ENCODE measurements at regions not wholly inside any gene's neighbourhood (a gene's known extent, or its start where the extent isn't known, plus 50 kb on each side); places are given as distances from the start of the nearest gene placed in this dataset.
"Not testable (repeated sequence)": the region's sequence is repeated elsewhere in the genome, so short reads cannot be mapped to it uniquely, and the experiment has no call there.

DNA sequence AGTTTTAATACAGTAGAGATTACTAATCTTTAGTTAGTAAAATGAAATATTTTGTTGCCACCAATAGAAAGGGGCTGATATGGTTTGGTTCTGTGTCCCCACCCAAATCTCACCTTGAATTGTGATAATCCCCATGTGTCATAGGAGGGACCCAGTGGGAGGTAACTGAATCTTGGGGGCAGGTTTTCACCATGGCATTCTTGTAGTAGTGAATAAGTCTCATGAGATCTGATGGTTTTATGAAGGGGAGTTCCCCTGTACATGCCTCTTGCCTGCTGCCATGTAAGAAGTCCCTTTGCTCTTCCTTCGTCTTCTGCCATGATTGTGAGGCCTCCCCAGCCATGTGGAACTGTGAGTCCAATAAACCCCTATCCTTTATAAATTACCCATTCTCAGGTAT is 285.9 kb downstream of the BCL2L11 start:
- not testable (repeated sequence) for DNase-seq

DNA sequence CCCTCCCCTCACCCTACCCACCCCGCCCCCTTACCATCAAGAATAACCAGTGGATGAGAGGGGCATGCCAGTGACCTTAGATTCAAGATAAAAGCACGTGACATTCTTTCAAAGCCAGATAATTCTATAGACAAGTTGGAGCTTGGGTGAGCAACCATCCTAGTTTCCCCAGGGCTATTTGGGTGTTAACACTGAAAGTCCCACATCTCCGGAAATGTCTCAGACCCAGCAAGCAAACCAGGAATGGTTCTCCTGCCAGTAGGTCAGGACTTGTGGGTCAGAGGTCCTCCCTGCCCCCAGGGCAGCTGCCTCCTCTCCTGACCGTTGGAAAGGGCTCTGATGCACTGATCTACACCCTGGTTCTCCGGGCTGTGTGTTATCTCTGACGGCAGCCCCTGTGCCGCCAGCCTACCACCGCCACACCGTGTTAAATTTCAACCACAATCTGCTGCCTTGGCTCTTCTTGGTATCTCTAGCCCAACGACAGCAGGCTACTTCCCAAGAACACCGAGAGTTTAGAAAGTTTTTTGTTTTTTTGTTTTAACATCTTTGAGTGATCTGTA is 287.0 kb downstream of the BCL2L11 start:
- DNase-seq, result not testable (repeated sequence)

DNA sequence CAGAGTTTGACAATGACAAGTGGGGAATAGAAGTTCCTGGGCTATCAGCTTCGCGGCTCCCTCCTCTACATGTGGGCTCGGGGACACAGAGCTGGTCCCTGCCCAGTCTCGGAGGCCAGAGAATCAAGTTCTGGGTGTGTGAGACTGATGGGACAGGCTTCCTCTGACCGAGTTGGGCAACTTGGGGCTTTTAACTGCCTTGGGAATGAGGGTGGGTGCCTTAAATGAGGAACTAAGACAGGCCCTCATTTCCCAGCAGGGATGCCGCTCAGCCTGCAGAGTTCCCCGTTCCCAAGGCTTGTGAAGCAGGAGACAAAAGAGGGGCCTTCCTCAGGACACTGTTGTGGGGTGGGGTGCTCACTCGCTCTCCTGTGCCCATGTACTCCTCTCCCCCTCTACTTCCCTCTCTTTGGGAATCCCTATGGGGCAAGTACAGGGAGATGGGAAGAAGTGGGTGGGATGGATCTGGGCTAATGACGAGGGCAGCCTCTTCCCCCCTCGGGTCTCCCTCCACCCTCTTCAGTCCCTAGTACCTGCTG is 290.2 kb downstream of the BCL2L11 start:
- not testable (repeated sequence) for DNase-seq

DNA sequence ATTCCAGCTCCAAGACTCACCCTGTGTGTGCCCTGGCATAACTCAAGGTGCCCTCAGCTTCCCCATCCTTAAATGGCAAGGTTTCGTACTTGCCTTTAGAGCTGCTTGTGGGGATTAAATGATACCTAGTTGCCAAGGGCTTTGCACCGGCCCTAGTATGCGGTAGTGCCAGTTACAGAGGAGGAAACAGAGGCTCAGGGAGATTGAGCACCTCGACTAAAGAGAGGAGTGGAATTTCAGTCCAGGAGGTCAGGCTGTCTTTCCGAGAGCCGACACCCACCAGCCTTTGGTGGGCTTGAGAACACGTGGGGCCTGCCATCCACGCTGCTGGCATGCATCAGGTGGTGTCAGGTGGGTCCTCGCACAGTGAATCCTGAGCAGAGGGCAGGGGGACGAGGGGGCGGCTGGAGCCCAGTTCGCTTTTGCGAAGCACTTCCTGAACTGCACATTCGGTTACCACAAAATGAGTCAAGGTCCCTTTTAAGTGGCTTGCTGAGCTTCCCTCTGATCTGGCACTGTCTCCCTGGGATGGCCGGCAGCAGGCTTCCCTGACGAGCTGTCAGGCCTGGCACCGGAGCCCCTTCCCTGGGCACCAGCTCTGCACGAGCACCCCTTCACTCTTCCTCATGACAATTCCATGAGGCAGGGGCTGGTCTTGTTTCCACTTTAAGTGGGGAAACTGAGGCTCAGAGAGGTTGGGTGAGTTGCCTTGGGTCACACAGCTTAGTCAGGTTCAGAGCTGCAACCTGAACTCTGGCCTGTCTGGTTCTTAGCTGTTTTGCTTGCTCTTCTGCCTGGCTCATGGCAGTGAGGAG is 291.4 kb downstream of the BCL2L11 start:
- not testable (repeated sequence) for DNase-seq

DNA sequence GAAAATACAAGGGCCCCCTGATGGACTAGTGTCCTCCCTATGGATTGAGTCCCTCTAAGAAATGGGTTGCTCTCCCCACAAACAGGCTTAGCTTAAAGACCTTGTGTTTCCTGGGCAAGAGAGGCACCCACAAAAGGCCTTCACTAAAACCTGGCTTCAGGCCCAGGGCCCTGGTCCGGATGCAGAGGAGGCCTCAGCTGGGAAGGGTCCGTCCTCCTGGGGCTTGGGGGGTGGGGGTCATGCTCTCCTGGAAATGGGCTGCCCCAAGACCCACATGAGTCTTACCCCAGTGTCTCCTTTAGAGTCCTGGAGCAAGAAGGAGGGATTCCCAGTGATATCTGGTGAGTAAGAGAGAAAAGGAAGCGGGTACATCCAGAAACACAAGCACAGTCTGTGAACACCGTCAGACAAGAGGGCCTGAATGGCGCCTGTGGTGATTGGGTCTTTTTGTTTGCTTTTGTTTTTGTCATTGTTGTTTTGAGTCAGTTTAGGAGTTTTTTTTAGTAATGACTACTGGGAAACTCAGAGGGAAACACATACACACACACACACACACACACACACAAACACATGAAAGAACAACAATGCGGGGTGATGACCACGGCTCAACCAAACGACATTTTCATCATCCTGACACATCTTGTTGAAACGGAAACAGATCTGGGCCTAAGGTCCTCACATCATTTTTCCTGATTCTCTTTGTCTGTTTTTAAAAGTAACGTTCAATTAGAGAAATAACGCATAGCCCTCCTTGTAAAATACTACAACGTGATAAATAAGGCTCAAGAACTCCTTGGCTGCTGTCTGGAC is 292.3 kb downstream of the BCL2L11 start:
- DNase-seq, result not testable (repeated sequence)

DNA sequence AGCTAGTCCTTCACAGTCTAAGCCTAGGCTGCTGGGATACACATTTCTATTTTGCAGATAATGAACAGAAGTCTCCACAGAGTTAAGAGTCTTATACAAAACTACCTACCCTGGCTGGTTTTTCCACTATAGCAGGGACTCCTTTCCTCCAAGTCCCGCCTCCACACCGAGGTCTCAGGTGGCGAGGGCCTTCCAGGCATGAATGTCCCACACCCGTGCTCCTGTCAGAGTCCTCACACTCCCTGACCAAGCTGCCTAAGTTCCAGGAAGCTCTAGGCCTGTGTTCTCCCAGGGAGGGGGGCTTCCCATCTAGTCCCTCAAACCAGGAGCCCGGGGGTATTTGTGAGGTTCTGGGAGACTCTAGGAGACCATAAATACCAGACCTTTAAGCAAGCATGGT is 293.2 kb downstream of the BCL2L11 start:
- DNase-seq, result not testable (repeated sequence)

DNA sequence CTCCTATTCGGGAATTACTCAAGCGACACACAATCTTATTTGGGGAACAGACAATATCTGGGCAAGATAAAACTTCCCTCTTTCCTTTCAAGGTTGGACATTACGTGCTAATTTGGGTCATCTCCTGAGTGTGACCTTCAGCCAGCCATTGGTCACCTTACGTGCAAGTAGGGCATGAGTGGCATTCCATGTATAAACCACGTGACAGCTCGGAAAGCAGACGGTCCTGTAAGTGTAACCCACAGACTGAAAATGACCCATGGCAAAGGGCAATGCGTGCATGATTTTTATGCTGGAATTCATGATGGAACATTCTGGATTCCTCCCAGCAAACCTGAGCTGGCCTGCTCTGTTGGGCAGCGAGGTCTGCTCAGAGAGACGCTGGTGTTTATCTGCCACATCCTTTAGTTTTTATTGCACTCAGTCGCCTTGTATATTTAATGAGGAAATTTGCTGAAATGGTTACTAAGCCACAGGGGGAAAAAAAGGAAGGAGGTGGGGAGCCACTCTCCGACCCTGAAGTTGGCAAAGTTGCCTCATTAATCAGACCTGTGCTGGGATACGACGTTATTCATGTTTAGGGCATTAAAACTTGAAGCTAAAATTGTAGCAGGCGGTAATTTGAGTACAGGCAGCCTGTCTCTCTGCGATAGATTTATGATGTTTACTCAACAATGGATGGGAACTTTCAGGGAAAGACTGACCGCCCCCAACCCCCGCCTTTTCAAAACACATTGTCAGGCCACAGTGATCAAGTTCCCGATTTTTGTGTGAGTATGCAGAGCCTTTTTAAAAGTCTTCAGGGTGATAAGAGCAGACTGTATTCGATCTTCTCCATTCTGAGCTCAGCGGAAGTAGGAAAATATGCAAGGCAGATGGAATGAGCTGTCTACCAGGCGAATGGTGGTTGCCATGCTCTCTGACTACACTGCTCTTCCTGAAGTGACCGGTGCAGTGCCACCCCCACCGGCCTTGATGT is 295.3 kb downstream of the BCL2L11 start:
- DNase-seq, result not testable (repeated sequence)

DNA sequence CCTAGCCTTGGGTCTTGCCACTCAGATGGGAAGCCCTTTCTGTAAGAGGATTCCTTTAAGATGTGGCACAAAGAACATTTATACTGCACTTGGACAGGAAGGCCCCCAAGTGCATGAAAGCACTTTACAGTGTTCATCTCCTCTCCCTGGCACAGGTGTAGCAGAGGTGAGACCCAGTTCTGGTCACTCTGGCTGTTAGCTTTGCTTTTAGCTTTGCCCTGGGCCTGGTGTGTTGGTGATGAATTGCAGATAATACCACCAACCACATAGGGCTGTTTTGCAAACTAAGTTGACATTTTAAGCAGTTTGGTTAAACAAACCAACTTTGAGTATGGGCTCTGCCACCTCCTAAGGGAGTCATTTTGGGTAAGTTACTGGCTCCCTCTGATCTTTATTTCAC is 296.3 kb downstream of the BCL2L11 start:
- not testable (repeated sequence) for DNase-seq

DNA sequence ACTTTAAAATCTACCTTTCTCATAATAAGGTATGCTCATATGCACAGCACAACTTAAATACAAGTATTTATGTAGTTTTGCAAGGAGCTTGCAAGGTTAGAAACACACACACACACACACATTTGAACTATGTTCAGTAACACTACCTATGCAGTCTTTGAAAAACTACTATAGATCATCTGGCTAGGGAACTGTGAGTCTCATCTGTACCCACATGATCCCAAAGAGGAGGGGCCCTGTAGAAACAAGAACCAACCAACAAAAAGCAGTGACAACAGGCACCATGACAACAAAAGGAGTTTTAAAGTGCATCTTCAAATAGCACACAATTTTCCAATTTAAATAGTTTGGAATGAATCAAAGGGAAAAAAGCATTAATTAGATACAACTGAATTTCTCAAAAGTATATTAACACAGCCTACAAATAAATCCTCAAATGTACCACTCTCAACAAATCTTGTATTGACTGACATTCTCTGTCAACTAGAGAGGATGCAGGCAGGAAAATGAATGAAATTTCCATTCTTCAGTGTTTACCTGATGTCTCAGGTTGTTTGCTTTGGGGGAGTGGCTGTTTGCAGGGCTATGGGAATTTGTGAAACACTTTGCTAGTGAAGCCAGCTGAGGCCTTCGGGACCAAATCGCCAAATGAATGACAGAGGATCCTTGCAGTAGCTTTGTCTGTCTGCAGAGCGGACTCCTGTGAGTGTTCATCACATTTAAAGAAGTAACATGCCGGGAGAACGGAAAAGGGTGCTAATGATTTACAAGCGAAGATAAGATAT is 297.6 kb downstream of the BCL2L11 start:
- not testable (repeated sequence) for DNase-seq

DNA sequence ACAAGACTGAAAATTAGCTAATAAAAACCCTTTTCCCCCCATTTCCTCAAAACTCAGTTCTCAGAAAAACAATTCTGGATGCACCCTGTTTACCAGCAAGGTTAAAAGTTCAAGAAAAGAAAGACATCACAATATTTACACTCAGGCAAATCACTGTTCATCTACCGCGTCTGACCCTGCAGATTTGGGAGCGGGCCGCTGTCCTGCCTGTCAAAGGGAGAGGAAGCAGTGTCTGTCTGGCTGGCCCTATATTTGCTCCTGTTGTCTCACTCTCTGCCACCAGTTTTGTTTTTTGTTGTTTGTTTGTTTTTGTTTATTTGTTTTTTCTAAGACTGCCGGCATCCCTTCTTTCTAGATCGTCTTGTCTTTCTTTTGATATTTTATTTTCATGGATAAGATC is 299.4 kb downstream of the BCL2L11 start:
- not testable (repeated sequence) for DNase-seq

DNA sequence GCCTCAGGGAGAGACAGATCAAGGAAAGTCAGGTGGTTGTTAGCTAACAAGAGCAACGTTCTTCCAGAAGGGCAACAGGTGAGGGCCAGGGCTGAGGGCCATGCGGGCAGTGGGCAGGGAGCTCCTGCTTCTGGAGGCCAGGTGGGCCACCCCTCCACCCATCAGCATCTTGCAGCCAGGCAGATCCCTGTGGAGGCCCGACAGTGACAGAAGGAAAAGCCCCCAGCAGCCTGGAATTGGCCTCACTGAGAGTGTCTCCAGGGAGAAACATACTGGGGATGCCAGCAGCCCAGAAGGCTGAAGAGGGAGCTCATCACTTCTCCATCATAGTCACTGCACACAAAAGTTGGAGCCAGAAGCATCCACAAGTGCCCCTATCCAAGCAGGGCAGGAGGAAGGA is 300.1 kb downstream of the BCL2L11 start:
- DNase-seq, result not testable (repeated sequence)

DNA sequence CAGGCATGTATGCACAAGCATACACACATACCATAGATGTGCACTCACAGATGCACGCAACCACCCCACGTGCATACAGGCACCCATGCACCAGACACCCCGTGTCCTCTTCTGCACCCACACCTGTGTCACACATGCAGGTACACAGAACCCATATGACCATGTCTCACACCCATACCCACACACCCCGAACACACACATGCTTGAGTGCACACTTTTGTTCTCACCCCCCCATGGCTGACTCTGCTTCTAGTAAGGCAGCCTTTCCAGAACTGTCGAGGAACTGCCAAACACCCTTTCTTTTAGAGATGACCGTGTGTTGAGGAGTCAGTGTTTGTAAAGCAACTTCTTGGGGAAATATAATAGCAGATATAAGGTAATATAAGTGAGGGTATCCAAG is 301.2 kb downstream of the BCL2L11 start:
- not testable (repeated sequence) for DNase-seq

DNA sequence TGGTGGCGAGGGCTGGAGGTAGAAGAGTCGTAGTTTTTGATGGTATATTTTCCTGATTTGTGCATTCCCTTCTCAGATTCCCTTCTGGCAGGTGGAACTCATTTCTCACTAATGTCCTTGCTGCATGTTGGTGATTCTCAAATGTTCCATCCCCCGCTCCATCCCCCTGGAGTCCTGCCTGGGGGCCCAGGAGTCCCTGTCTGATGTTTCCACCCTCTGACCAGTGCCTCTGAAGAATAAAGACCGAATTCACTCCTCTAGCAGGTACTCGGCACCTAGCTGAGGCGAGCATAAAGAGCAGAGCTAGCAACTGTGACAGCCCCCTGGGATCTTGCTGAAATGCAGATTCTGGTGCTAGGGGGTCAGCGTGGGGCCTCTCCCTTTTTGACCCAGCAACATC is 301.8 kb downstream of the BCL2L11 start:
- not testable (repeated sequence) for DNase-seq

DNA sequence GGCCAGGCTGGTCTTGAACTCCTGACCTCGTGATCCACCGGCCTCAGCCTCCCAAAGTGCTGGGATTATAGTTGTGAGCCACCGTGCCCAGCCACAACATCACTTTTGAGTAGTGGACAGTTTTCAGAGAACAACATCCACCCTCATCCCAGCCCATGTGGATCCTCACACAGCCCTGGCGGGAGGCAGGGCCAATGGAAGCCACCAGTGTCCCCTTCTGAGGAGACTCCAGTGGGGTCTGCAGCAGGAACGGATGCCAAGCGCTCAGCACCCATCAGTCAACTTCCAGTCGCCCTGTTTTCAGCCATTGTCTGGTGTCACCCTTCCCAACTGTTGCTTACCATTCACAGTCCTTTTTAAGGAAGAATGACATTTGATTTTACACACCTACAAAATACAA is 302.5 kb downstream of the BCL2L11 start:
- not testable (repeated sequence) for DNase-seq

DNA sequence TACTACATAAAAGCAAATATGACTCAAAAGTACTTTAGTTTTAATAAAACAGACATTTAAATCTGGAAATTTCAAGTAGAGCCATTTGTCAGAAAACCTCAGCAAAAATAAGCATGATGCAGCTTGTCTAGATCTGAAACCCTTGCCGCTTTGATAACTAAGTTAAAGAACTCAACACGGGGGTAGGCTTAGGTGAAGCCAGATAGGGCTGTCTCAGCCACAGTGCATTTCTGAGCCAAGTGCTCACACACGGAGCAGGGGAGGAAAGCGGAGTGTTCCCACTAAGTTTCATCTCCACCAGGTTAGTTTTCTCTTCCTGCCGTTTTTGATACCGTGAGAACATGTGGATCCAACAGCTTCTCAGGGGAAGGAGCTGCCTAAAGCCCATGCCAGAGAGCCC is 303.5 kb downstream of the BCL2L11 start:
- DNase-seq, result not testable (repeated sequence)

DNA sequence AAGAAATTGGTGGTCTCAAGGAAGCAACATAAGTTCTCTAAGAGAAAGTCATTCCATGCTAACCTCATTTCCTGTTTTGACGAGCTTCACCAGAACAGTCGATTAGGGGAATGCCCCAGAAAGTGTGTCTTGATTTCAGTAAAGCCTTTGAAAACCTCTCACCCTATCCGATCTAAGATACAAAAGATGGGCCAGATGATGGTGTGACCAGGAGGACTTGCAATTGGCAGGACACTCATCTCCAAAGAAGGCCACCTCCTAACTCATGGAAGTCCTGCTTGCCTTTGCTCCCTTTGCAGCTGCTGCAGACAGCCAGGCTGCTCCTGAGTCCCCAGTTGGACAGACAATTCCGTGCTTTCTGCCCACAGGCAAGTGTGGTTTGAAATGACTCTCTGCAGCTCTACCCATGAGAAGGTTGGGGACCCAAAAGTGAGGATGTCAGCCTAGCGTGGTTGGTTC is 304.2 kb downstream of the BCL2L11 start:
- DNase-seq, result not testable (repeated sequence)

DNA sequence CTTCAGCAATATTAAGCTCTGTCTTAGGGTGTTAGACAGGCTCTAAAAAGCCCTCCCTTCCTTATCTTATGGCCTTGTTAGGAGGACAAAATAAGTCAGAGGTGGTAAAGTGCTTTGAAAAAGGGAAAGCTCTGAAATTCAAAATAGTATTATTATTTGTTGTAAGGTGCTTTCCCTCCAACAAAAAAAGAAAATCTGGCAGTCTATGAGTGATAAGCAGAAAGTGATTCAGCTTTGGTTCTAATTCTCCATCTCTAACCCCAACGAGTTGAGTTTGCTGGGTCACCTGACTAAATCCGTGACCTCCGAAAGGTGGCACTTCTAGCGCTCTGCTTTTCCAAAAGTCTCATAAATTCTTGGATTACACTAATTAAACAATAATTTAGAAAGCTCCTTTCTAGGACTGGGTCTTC is 305.1 kb downstream of the BCL2L11 start:
- DNase-seq, result not testable (repeated sequence)

DNA sequence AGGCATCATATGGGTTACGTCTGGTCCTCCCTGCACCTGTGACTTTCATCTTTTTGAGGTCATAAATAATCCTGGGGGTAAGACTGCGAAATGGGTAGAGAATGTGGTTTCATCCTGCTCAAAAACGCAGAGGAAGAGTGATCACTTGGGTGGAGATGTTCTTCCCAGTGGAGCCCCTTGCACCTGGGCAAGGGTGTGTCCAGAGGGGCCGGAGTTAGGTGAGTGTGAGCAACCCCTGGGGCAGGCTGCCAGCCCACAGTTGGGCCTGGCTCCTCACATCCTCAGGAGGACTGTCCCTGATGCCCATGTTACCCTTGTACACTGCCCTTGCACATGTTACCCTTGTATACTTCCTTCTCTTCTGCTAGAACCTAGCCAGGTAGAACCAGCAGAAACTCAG is 306.6 kb downstream of the BCL2L11 start:
- DNase-seq, result not testable (repeated sequence)

DNA sequence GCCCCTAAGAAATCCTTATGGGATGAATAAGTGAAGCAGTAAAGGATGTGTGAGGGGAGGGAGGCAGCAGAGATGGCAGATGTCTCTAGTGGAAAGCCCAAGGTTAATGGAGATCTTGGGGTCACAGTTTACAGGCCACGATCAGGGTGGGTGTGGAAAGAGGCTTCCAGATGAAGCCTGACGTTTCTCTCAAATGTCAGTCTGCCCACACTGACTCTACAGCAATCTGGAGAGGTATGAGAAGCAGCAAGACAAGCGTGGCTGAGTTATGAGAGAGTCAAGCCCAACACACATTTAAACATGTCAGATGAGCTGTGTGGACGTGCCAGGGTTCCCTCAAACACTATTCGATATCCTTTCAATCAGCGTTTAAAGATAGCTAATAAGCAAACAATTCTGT is 308.2 kb downstream of the BCL2L11 start:
- DNase-seq, result not testable (repeated sequence)

DNA sequence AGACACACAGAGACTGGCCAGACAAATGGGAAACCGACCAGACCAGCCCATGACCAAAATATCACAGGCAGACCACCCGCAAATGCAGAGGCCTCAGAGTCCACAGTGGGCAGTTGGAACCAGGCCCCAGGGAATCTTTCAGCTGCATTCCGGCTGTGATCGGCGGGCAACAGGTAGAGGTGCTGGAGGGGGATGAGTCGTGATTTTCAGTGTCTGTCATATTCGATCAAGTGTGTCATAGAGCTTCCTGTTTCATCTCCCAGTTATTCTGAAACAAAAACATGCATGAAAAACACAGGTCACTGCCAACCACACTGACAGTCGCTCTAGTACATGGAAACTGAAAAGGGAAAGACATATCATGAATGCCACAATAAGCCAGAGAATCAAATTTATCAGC is 308.6 kb downstream of the BCL2L11 start:
- DNase-seq, result not testable (repeated sequence)
